ENCODE measurements at regions not wholly inside any gene's neighbourhood (a gene's known extent, or its start where the extent isn't known, plus 50 kb on each side); places are given as distances from the start of the nearest gene placed in this dataset.
"Not testable (repeated sequence)": the region's sequence is repeated elsewhere in the genome, so short reads cannot be mapped to it uniquely, and the experiment has no call there.

DNA sequence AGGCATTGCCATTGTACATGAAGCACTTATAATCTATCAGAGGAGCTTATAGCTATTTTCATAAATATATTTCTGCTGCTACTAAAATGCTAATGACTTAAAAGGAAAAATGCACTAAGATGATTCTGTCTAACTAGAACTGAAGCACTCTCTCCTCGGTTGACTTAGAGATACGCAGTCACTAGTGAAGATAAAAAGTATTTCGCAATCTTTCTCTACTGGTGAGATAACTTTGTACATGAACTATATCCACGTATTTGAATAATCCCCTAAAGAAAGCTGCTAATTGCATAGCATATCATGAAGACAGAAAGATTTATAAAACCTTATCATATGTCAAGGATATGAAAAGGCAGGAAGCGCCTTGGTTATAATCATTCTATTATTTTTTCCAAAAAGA is 658.1 kb upstream of the PRMT6 start:
- DNase-seq (ENCODE audit: low read depth), result no peak
- TF ChIP-seq, protein P1, sequence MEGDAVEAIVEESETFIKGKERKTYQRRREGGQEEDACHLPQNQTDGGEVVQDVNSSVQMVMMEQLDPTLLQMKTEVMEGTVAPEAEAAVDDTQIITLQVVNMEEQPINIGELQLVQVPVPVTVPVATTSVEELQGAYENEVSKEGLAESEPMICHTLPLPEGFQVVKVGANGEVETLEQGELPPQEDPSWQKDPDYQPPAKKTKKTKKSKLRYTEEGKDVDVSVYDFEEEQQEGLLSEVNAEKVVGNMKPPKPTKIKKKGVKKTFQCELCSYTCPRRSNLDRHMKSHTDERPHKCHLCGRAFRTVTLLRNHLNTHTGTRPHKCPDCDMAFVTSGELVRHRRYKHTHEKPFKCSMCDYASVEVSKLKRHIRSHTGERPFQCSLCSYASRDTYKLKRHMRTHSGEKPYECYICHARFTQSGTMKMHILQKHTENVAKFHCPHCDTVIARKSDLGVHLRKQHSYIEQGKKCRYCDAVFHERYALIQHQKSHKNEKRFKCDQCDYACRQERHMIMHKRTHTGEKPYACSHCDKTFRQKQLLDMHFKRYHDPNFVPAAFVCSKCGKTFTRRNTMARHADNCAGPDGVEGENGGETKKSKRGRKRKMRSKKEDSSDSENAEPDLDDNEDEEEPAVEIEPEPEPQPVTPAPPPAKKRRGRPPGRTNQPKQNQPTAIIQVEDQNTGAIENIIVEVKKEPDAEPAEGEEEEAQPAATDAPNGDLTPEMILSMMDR (IDR thresholded peaks at IDR 0.05; ENCODE audit: low read length, missing control alignments), result no peak

DNA sequence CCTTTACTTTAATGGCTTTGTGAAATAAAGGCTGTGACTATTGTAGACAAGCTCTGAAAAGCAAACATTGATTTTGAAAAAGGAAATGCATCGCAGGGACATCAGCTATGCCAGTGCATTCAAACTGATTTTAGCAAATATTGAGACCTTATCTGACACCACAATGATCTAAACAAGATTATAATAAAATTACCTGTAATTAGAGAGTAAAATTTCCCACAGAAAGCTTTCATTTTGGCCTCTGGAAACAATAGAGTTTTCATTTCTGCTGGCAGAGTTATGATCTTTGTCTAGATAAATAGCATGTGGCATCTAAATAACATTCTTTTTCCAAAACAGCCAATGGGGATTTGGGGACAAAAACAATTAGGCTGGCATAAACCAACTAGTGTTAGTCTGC is 650.4 kb upstream of the PRMT6 start:
- TF ChIP-seq, protein P1 (IDR thresholded peaks at IDR 0.05; ENCODE audit: low read length, missing control alignments), result no peak
- no peak for DNase-seq (ENCODE audit: low read depth)

More for the DNA sequence above, 658.1 kb upstream of the PRMT6 start:
- no peak overlapping the region for H3K4me3 ChIP-seq (replicated peaks; ENCODE audit: low read depth, low read length)

DNA sequence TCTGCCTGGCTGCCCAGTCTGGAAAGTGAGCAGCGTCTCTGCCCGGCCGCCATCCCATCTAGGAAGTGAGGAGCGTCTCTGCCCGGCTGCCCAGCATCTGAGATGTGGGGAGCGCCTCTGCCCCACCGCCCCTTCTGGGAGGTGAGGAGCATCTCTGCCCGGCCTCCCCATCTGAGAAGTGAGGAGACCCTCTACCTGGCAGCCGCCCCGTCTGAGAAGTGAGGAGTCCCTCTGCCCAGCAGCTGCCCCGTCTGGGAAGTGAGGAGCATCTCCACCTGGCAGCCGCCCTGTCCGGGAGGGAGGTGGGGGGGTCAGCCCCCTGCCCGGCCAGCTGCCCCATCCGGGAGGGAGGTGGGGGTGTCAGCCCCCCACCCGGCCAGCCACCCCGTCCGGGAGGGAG is 644.2 kb upstream of the PRMT6 start:
- DNase-seq (ENCODE audit: low read depth); H3K4me3 ChIP-seq (replicated peaks; ENCODE audit: low read depth, low read length): not testable (repeated sequence)

More for the DNA sequence above, 650.4 kb upstream of the PRMT6 start:
- no peak overlapping the region for H3K4me3 ChIP-seq (replicated peaks; ENCODE audit: low read depth, low read length)

DNA sequence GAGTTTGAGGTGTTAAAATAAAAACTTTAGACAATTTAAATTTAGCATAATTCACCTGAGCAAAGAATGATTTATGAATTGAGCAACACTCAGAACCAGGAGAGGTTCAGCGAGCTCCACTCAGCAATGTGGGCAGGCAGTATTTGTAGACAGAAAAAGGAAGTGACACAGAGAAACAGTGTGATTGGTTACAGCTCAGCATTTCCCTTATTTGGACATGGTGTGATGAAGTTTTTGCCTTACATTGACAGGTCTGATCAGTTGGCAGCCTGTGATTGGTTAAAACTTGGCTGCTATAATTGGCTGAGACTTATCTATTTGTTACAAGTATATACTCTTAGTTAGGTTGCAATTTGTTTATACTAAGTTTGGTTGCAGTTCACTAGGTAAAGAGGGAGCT is 621.2 kb upstream of the PRMT6 start:
- no peak for DNase-seq (ENCODE audit: low read depth)
- no peak overlapping the region for H3K4me3 ChIP-seq (replicated peaks; ENCODE audit: low read depth, low read length)
- TF ChIP-seq, protein P1 (IDR thresholded peaks at IDR 0.05; ENCODE audit: low read length, missing control alignments), result no peak

DNA sequence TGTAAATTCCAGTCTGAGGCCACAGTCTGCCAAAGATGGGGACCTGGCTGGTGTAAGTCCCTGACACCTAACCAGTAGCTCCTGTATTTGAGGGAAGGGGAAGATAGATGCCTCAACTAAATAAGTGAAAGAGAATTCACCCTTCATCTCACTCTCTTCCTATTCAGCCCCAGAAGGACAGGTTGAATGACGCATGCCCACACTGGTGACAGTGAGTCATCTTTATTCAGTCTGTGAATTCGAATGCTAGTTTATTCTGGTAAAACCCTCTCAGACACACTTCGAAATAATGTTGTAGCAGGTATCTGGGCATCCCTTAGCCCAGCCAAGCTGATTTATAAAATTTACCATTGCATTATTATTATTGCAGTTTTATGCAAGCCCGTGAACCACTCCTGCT is 617.0 kb upstream of the PRMT6 start:
- TF ChIP-seq, protein P1 (IDR thresholded peaks at IDR 0.05; ENCODE audit: low read length, missing control alignments), result no peak
- no peak overlapping the region for H3K4me3 ChIP-seq (replicated peaks; ENCODE audit: low read depth, low read length)

DNA sequence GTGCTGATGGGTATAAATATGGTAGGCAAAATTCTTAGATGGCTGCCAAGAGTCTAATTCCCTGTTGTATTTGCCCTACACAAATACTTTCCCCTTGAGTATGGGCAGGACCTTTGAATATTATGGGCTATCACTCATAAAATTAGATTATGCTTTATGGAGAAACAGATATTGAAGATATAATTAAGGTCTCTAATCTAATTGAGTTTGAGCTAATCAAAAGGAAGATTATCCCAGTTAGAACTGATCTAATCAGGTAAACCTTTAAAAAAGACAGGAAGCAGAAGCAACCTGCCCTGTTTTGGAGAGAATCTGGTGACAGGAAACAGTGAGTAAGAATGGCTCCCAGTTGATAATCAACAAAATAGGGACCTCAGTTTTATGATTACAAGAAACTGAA is 609.0 kb upstream of the PRMT6 start:
- TF ChIP-seq, protein P1 (IDR thresholded peaks at IDR 0.05; ENCODE audit: low read length, missing control alignments), result no peak
- DNase-seq (ENCODE audit: low read depth), result no peak
- no peak overlapping the region for H3K4me3 ChIP-seq (replicated peaks; ENCODE audit: low read depth, low read length)

More for the DNA sequence above, 617.0 kb upstream of the PRMT6 start:
- no peak for DNase-seq (ENCODE audit: low read depth)

DNA sequence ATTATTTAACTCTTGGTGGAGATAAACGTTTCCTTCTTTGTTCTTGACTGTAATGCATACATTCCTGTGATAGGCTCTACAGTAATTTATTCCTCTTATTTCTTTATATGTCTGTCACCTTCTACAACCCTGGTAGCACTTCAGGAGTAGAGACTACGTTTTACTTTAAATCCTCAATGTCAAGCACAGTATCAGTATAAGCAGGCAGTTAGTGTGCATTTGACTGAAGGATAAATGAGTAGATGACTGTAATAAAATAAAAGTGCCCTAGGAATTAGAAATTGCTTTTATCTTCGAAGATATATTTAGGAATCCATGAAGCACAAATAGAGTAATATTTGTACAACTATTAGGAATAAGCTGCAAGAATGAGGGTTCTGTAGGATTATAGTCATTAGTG is 599.6 kb upstream of the PRMT6 start:
- DNase-seq (ENCODE audit: low read depth), result no peak
- H3K4me3 ChIP-seq (replicated peaks; ENCODE audit: low read depth, low read length), result no peak overlapping the region
- TF ChIP-seq, protein P1 (IDR thresholded peaks at IDR 0.05; ENCODE audit: low read length, missing control alignments), result no peak
